H1 (cell line): ENCODE measurements at regions not wholly inside any gene's neighbourhood (a gene's known extent, or its start where the extent isn't known, plus 50 kb on each side); places are given as distances from the start of the nearest gene placed in this dataset.

ENCODE experiments used
- CBX5 ChIP-seq: fragments of 300-800, 300-1000 bp; sonication (generic); IDR thresholded peaks from 2 replicates; pipeline ENCODE4 v1.7.1; 2016; ENCODE audit warnings: antibody characterized with exemption, low read length, low read depth
- TF ChIP-seq, protein P1 (sequence below): IDR thresholded peaks from 2 replicates; pipeline ENCODE4 v1.6.1; 2011; ENCODE audit warnings: low read length, improper control_type of control experiment

DNA sequence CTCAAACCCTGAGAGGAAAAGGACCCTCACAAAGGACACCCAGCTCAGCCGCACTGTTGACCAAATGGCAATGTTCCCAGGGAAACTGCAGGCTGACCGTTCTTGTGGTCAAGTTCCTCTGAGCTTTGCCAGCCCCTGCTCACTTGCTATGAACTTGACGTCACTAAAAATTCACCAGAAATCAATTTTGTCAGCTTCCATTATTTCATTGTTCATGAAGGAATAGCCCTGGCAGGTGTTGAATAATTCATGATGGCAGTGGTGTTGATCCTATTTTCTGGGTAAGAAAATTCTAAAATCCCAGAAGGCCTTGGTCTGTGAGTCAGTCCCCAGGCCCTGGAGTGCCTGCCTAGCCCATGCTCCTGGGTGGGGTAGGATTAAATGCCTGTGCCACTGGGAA is 318.9 kb downstream of the ZNF326 start (continued):
- TF ChIP-seq, protein P1, sequence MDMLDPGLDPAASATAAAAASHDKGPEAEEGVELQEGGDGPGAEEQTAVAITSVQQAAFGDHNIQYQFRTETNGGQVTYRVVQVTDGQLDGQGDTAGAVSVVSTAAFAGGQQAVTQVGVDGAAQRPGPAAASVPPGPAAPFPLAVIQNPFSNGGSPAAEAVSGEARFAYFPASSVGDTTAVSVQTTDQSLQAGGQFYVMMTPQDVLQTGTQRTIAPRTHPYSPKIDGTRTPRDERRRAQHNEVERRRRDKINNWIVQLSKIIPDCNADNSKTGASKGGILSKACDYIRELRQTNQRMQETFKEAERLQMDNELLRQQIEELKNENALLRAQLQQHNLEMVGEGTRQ = no peak
- no peak for TF ChIP-seq CBX5
- TF ChIP-seq, all 59 proteins: peak for 0
